GM18505 (cell line): ENCODE measurements at regions not wholly inside any gene's neighbourhood (a gene's known extent, or its start where the extent isn't known, plus 50 kb on each side); places are given as distances from the start of the nearest gene placed in this dataset.

Source experiments
- ATAC-seq: cut with Tn5 transposase; IDR thresholded peaks from one replicate; pipeline ENCODE4 v1.9.1; 2021; ENCODE audit not compliant: unreplicated experiment
- POLR2A ChIP-seq: IDR thresholded peaks from 4 replicates; pipeline ENCODE4 v1.6.1; 2011; ENCODE audit warnings: borderline replicate concordance; ENCODE audit not compliant: insufficient read depth, insufficient read length; ENCODE audit errors: extremely low read depth

- no peak for TF ChIP-seq POLR2A
- no peak for ATAC-seq
These were observed 141.4 kb downstream of the SYF2 start for GRCh38 chr1:25090707-25091422.

GRCh38 chr1:25089772-25090171 is 142.5 kb downstream of the SYF2 start:
- TF ChIP-seq POLR2A: no peak
- ATAC-seq: no peak

- no peak for TF ChIP-seq POLR2A
- ATAC-seq: no peak
These were observed 143.4 kb downstream of the SYF2 start for GRCh38 chr1:25088946-25089345.

- ATAC-seq: no peak
- TF ChIP-seq POLR2A: no peak
These were observed 144.1 kb downstream of the SYF2 start for GRCh38 chr1:25088180-25088701.

- ATAC-seq: no peak
- no peak for TF ChIP-seq POLR2A
These were observed 145.7 kb downstream of the SYF2 start for GRCh38 chr1:25086518-25087079.

- TF ChIP-seq POLR2A: no peak
- ATAC-seq: no peak
These were observed 147.9 kb downstream of the SYF2 start for GRCh38 chr1:25084407-25084806.

- no peak for TF ChIP-seq POLR2A
- no peak for ATAC-seq
These were observed 148.6 kb downstream of the SYF2 start for GRCh38 chr1:25083481-25084345.

GRCh38 chr1:25082995-25083394 is 149.3 kb downstream of the SYF2 start:
- no peak for TF ChIP-seq POLR2A
- ATAC-seq: no peak

GRCh38 chr1:25082216-25082899 is 149.9 kb downstream of the SYF2 start:
- TF ChIP-seq POLR2A: no peak
- ATAC-seq: no peak

- TF ChIP-seq POLR2A: no peak
- no peak for ATAC-seq
These were observed 150.8 kb downstream of the SYF2 start for GRCh38 chr1:25081496-25081895.

GRCh38 chr1:25080294-25081209 is 150.5 kb upstream of the RUNX3 start:
- ATAC-seq: no peak
- no peak for TF ChIP-seq POLR2A

GRCh38 chr1:25079048-25079447 is 149.0 kb upstream of the RUNX3 start:
- no peak for TF ChIP-seq POLR2A
- ATAC-seq: no peak
